Rectal smooth muscle tissue (tissue), 1 donor: ENCODE measurements at regions not wholly inside any gene's neighbourhood (a gene's known extent, or its start where the extent isn't known, plus 50 kb on each side); places are given as distances from the start of the nearest gene placed in this dataset.

ENCODE experiments used
- H3K27ac ChIP-seq: one replicate; pipeline ENCODE4 v1.7.0; 2013; ENCODE audit warnings: low read depth, low read length, inconsistent platforms
- H3K27me3 ChIP-seq: one replicate; pipeline ENCODE4 v1.7.0; 2013; ENCODE audit warnings: low read length; ENCODE audit not compliant: control insufficient read depth, insufficient read depth
- H3K36me3 ChIP-seq: one replicate; pipeline ENCODE4 v1.7.0; 2013; ENCODE audit warnings: low read length; ENCODE audit not compliant: control insufficient read depth, insufficient read depth
- H3K4me1 ChIP-seq: one replicate; pipeline ENCODE4 v1.7.0; 2013; ENCODE audit warnings: low read length; ENCODE audit not compliant: control insufficient read depth, insufficient read depth
- H3K4me3 ChIP-seq: one replicate; pipeline ENCODE4 v1.7.0; 2013; ENCODE audit warnings: low read length
- H3K9ac ChIP-seq: one replicate; pipeline ENCODE4 v1.7.0; 2013; ENCODE audit warnings: low read length

DNA sequence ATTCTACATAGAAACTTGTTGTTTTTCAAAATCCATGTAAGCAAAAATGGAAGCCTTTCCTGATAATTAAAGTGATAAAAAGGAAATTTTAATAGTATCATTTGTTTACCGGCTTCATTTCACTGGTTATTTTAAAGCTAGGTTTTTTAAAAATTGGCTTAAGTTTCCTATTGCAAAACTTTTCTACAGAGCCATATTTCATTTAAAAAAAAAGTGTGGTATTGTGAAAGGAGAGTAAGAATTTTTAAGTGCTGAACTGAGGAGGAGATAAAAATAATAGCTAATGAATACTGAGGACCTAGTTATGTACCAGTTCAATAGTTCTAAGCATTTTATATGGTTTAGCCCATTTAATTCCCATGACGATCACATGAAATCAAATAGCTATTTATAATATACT is 172.2 kb upstream of the COL1A2 start:
- Histone ChIP-seq H3K9ac (no peak overlapping the region), H3K36me3 (no peaks in the 10 kb centered on the region), H3K27ac (no peak overlapping the region)

DNA sequence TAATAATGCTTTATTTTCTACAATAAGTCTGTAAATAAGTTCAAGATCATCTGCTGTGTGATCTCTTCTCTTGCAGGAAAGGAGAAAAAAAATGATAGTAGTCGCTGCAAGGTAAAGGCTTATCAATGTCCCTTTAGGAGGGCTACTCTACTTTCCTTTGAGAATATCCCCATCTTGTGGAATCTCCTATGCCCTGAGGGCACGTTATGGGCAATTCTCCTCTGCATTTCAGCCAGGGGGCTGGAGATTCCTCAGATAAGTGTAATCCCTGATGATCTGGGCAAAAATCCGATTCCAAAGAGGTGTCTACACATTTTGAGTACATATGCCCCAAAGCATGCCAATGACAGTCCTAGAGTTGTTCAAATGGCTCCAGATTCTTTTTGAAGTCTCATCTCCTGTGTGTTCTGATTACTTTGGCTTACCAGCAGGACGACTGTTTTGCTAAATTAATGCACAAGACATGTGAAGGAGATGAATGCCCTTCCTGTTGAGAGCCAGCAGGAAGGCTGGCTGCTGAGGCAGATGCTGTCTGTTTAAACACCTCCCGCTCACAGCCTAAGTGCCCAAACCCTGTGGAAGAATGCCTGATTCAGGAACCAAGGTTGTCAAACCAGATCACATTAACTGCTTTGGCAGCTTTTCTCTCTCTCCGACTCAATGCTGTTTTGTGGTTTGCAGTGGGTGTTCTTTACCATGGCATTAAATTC is 171.2 kb upstream of the COL1A2 start:
- Histone ChIP-seq H3K36me3 (no peaks in the 10 kb centered on the region), H3K9ac (no peak overlapping the region), H3K27ac (no peak overlapping the region), H3K4me1 (no peaks in the 10 kb centered on the region), H3K27me3 (no peaks in the 10 kb centered on the region), H3K4me3 (no peak overlapping the region)

More for the DNA sequence above, 172.2 kb upstream of the COL1A2 start:
- Histone ChIP-seq H3K4me1 (no peaks in the 10 kb centered on the region), H3K4me3 (no peak overlapping the region), H3K27me3 (no peaks in the 10 kb centered on the region)

- H3K9ac ChIP-seq = no peak overlapping the region
- H3K36me3 ChIP-seq = no peaks in the 10 kb centered on the region
- H3K4me1 ChIP-seq = no peaks in the 10 kb centered on the region
- H3K4me3 ChIP-seq = no peak overlapping the region
- H3K27ac ChIP-seq = no peak overlapping the region
- no peaks in the 10 kb centered on the region for H3K27me3 ChIP-seq
These were observed 166.5 kb upstream of the COL1A2 start for GRCh38 chr7:94228223-94228622.

DNA sequence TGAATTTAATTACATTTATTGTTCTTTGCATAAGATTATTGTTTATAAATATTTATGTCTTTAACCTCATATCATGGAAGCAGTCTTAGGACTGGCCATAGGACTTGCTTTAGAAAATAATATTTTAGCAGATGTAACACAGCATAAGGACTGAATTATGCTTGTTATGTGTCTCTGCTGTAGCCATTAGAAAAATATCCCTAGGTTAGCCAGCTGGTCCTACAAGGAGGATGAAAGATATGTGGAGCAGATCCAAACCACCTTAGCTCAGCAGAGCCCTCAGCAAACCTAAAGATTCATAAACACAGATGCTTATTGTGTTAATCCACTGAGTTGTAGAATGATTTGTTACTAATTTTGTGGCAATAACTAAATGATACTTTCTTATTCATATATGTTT is 166.0 kb upstream of the COL1A2 start:
- no peak overlapping the region for H3K9ac ChIP-seq
- no peak overlapping the region for H3K27ac ChIP-seq
- no peaks in the 10 kb centered on the region for H3K36me3 ChIP-seq
- no peaks in the 10 kb centered on the region for H3K4me1 ChIP-seq
- H3K4me3 ChIP-seq = no peak overlapping the region
- no peaks in the 10 kb centered on the region for H3K27me3 ChIP-seq

DNA sequence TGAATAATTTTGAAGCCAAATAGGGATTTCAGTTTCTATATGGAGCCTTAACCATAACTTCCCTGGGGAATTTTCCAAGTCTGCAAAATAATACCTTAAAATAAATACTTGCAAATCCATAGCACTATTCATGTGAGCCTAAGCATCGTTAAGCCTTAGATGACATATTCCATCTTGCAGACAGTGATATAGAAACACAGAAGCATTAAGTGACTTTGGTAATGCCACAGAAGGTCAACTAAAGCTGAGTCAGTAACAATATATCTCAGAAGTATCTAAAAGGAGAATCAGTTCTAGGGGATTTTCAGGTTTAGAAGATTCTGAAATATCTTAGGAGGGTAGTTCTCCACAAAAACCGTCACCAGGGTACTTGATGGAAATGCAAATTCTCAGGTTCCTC is 163.4 kb upstream of the COL1A2 start:
- Histone ChIP-seq H3K36me3 (no peaks in the 10 kb centered on the region), H3K27ac (no peak overlapping the region), H3K9ac (no peak overlapping the region), H3K4me1 (no peaks in the 10 kb centered on the region), H3K4me3 (no peak overlapping the region), H3K27me3 (no peaks in the 10 kb centered on the region)

DNA sequence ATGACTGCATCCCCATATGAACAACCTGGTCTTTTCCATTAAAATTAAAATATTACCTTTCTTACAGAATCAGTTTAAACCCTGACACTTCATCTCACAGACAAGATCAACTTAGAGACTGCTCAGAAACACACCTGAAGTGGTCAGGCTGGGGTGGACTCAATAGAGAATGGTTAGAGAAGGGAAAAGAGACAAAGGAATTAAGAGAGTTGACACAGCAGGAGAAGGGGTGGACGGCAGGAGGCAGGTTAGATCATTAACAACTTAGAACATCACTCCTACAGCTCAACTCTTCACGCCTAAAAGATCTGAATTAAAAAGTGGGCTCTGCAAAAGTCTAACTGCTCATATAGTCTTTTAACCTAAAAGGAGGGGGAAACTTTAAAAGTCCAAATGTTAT is 157.7 kb upstream of the COL1A2 start:
- no peak overlapping the region for H3K27ac ChIP-seq
- H3K4me3 ChIP-seq = no peak overlapping the region
- H3K27me3 ChIP-seq = no peaks in the 10 kb centered on the region
- no peaks in the 10 kb centered on the region for H3K4me1 ChIP-seq
- no peaks in the 10 kb centered on the region for H3K36me3 ChIP-seq
- no peak overlapping the region for H3K9ac ChIP-seq

DNA sequence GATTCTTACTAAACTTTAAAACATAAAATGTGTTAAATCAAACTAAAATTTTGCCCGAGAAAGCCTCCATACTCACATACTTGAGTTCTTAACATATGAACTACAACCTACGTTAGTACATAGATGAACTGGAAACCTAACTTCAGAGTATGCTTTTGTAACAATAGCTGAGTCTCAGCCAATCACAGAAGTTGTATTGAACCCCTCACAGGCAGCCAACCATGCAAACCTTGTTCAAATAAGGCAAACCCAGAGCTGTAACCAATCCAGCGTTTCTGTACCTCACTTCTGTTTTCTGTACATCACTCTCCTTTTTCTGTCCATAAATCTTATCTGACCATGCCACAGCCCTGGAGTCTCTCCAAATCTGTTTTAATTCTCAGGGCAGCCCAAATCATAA is 157.3 kb upstream of the COL1A2 start:
- Histone ChIP-seq H3K36me3 (no peaks in the 10 kb centered on the region), H3K27me3 (no peaks in the 10 kb centered on the region), H3K9ac (no peak overlapping the region), H3K27ac (no peak overlapping the region), H3K4me3 (no peak overlapping the region), H3K4me1 (no peaks in the 10 kb centered on the region)

- Histone ChIP-seq H3K27me3 (no peaks in the 10 kb centered on the region), H3K27ac (no peak overlapping the region), H3K4me3 (no peak overlapping the region), H3K9ac (no peak overlapping the region), H3K4me1 (no peaks in the 10 kb centered on the region), H3K36me3 (no peaks in the 10 kb centered on the region)
These were observed 154.9 kb upstream of the COL1A2 start for GRCh38 chr7:94239661-94240234.

DNA sequence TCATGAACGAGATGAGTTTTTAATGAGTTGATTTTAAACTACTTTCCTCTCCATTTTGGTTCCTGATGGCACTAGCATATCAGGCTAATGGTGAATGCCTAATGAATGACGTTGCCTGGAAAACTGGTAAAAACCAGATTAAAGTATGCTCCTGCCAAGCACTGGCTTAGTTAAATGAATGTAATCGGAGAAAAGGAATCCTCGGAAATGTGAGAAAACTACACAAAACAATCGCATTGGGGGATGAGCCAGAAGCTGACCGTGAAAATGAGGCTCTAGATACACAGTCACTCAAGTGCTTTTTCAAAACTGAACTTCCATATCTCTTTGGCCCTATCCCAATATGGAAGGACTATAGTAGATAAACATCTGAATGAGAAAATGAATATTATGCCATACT is 153.8 kb upstream of the COL1A2 start:
- no peak overlapping the region for H3K27ac ChIP-seq
- no peaks in the 10 kb centered on the region for H3K36me3 ChIP-seq
- no peak overlapping the region for H3K9ac ChIP-seq
- no peaks in the 10 kb centered on the region for H3K4me1 ChIP-seq
- H3K4me3 ChIP-seq = no peak overlapping the region
- H3K27me3 ChIP-seq = no peaks in the 10 kb centered on the region

DNA sequence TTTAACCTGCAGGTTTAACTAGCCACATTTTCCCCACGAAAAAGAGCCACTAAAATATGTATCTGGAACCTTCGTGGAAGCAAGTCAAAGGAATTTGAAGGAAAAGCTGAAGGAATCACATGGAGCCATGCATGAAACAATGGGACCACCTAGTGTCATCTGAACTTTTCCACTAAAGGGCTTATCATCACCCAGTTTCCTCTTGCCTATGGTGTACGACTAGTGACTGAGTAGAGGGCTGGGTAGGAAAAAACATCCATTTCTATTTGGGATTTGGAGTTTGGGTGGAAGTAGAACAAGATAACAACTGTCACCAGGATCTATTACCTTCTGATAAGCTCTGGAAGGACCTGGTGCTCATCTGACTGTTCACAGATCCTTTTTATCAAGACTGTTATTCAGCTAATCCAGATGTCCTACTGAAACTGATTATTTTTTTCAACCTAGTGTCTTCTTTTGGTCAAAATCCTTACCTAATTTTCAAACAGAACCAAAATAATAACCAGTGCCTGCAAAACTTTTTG is 153.2 kb upstream of the COL1A2 start:
- no peak overlapping the region for H3K9ac ChIP-seq
- no peaks in the 10 kb centered on the region for H3K36me3 ChIP-seq
- no peaks in the 10 kb centered on the region for H3K27me3 ChIP-seq
- H3K27ac ChIP-seq = no peak overlapping the region
- H3K4me3 ChIP-seq = no peak overlapping the region
- H3K4me1 ChIP-seq = no peaks in the 10 kb centered on the region

- Histone ChIP-seq H3K27me3 (no peaks in the 10 kb centered on the region), H3K9ac (no peak overlapping the region), H3K27ac (no peak overlapping the region), H3K4me1 (no peaks in the 10 kb centered on the region), H3K36me3 (no peaks in the 10 kb centered on the region), H3K4me3 (no peak overlapping the region)
These were observed 151.5 kb upstream of the COL1A2 start for GRCh38 chr7:94243066-94243711.

GRCh38 chr7:94244760-94245159 is 149.9 kb upstream of the COL1A2 start:
- Histone ChIP-seq H3K36me3 (no peaks in the 10 kb centered on the region), H3K4me3 (no peak overlapping the region), H3K9ac (no peak overlapping the region), H3K4me1 (no peaks in the 10 kb centered on the region), H3K27ac (no peak overlapping the region), H3K27me3 (no peaks in the 10 kb centered on the region)

DNA sequence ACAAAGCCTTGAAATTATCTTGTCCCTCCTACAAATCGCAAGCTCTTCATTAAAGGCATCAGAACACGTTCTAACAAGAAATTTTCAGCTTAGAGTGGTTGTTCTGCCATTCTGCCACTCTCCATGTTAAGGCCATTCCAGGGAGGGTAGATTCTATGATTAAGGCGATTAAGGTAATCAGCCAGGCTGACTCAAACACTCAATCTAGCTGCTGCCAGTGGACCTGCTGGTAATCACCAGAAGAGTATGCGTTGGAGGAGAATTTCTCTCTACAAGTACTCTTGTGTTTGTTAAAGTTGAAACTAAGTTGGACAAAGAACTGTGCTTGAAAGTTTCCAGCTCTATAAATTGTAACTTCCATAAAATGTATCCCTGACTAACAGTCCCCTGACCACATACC is 149.2 kb upstream of the COL1A2 start:
- Histone ChIP-seq H3K9ac (no peak overlapping the region), H3K27me3 (no peaks in the 10 kb centered on the region), H3K4me1 (no peaks in the 10 kb centered on the region), H3K27ac (no peak overlapping the region), H3K36me3 (no peaks in the 10 kb centered on the region), H3K4me3 (no peak overlapping the region)
